K562 (cell line): ENCODE measurements at regions not wholly inside any gene's neighbourhood (a gene's known extent, or its start where the extent isn't known, plus 50 kb on each side); places are given as distances from the start of the nearest gene placed in this dataset.

Experiments
- ATAC-seq: fragments of 200-7000 bp; cut with Tn5 transposase; 3 replicates; pipeline ENCODE4 v1.9.1; 2020; ENCODE audit warnings: moderate library complexity
- BruUV-seq: library from RNA; stranded (reverse); fragments of 400-500 nt; replicated peaks from 2 replicates; lab custom pipeline; 2021; lab: Mats Ljungman, UMichigan
- CTCF ChIA-PET: fragments of 300-600 bp; formaldehyde crosslinking; extraction: SDS; loops from one replicate; lab custom pipeline; 2021; ENCODE audit warnings: low intra/inter-chr PET ratio; lab: Yijun Ruan, JAX
- POLR2A ChIA-PET: fragments of 300-600, 350-650 bp; sonication (Branson Sonifier 250); formaldehyde crosslinking; extraction: SDS; loops from one replicate; lab custom pipeline; 2021; ENCODE audit warnings: antibody characterized with exemption, inconsistent platforms; lab: Yijun Ruan, JAX
- DNase-seq, 4 experiments: peaks; one replicate each; pipeline versions ENCODE4 v3.0.0 to v3.0.0-alpha.2; 2011 to 2018; ENCODE audit warnings: low spot score in 3 of 4, mixed read lengths in 3 of 4; ENCODE audit errors: extremely low read depth in 1 of 4
- FAIRE-seq: peaks from 2 replicates; lab custom pipeline; 2011; peaks lifted over from hg19 to GRCh38; lab: Jason Lieb, UNC
- H2AFZ ChIP-seq: 2 replicates; pipeline ENCODE4 v1.6.0; 2011; ENCODE audit warnings: low read depth, low read length, control low read depth, inconsistent platforms
- H3K27ac ChIP-seq: fragments of 200-600 bp; 3 replicates; pipeline ENCODE4 v1.8.0; 2011; ENCODE audit warnings: low read depth, mild to moderate bottlenecking, control low read depth, inconsistent platforms, low read length, moderate library complexity, mixed read lengths; ENCODE audit errors: extremely low read depth
- H3K27me3 ChIP-seq, 2 experiments: fragments of 300-600 bp in 1 of 2; 2 replicates in 1 of 2; 3 replicates in 1 of 2; pipeline versions ENCODE4 v1.6.0 to v1.8.0; 2011; ENCODE audit warnings: inconsistent platforms in 2 of 2, low read length in 2 of 2, mild to moderate bottlenecking in 1 of 2, mixed read lengths in 1 of 2, moderate library complexity in 1 of 2; ENCODE audit not compliant: control insufficient read depth in 2 of 2, insufficient read depth in 2 of 2
- H3K36me3 ChIP-seq: fragments of 300-600 bp; 3 replicates; pipeline ENCODE4 v1.8.0; 2011; ENCODE audit warnings: mild to moderate bottlenecking, low read length, inconsistent platforms; ENCODE audit not compliant: control insufficient read depth, insufficient read depth
- H3K4me1 ChIP-seq, 2 experiments: fragments of 200-600 bp in 1 of 2; replicated peaks in 1 of 2; 2 replicates in 1 of 2; 3 replicates in 1 of 2; pipeline versions ENCODE4 v1.5.1 to v1.8.0; 2011; ENCODE audit warnings: inconsistent platforms in 2 of 2, low read length in 2 of 2, mild to moderate bottlenecking in 1 of 2, mixed read lengths in 1 of 2, moderate library complexity in 1 of 2; ENCODE audit not compliant: control insufficient read depth in 2 of 2, insufficient read depth in 2 of 2
- H3K4me2 ChIP-seq: 2 replicates; pipeline ENCODE4 v1.6.1; 2011; ENCODE audit warnings: low read length, control low read depth, inconsistent platforms, mixed read lengths; ENCODE audit not compliant: insufficient read depth
- H3K4me3 ChIP-seq: fragments of 200-600 bp; sonication (generic), shearing (Covaris generic); 2 replicates; pipeline ENCODE4 v1.5.1; 2016; ENCODE audit warnings: control low read depth, inconsistent platforms
- H3K79me2 ChIP-seq: fragments of 200-600 bp; 3 replicates; pipeline ENCODE4 v1.8.0; 2011; ENCODE audit warnings: low read length, inconsistent platforms; ENCODE audit not compliant: control insufficient read depth, insufficient read depth
- H3K9ac ChIP-seq, 2 experiments: 2 replicates each; pipeline versions ENCODE4 v1.6.0 to v1.6.1; 2011; ENCODE audit warnings: low read depth in 2 of 2, low read length in 2 of 2, control low read depth in 1 of 2, inconsistent platforms in 1 of 2, mild to moderate bottlenecking in 1 of 2, mixed read lengths in 1 of 2; ENCODE audit not compliant: insufficient read depth in 1 of 2
- H3K9me1 ChIP-seq: one replicate; pipeline ENCODE4 v1.6.0; 2011; ENCODE audit warnings: inconsistent platforms, mild to moderate bottlenecking, low read length, moderate library complexity; ENCODE audit not compliant: control insufficient read depth, insufficient read depth
- H3K9me3 ChIP-seq: replicated peaks from 2 replicates; pipeline ENCODE4 v1.5.1; 2011; ENCODE audit warnings: low read depth, low read length, inconsistent platforms; ENCODE audit not compliant: control insufficient read depth, insufficient read depth
- H4K20me1 ChIP-seq: replicated peaks from 2 replicates; pipeline ENCODE4 v1.6.1; 2011; ENCODE audit warnings: low read length, inconsistent platforms, mixed read lengths; ENCODE audit not compliant: control insufficient read depth, insufficient read depth
- CC2D1A ChIP-seq: fragments of 450-650 bp; IDR thresholded peaks from 2 replicates; pipeline ENCODE4 v1.6.1; 2017; ENCODE audit warnings: mild to moderate bottlenecking
- CHD1 ChIP-seq: fragments of 200-600 bp; sonication (generic); IDR thresholded peaks from one replicate; pipeline ENCODE4 v1.6.1; 2012; ENCODE audit warnings: mild to moderate bottlenecking, moderate library complexity, low read length, inconsistent platforms
- ZNF699 ChIP-seq: fragments of 250-450 bp; sonication (Bioruptor Pico); IDR thresholded peaks from 2 replicates; pipeline ENCODE4 v1.8.0; 2021; ENCODE audit warnings: mild to moderate bottlenecking, moderate library complexity; ENCODE audit not compliant: insufficient replicate concordance
- WGBS: fragments of 100-300 bp; shearing (Covaris generic); methylation state at CpG from one replicate; pipeline ENCODE4 v1.1.6; 2016; ENCODE audit warnings: low coverage, mixed read lengths; ENCODE audit not compliant: insufficient coverage; ENCODE audit errors: missing lambda C conversion rate; 5-methylcytosine and 5-hydroxymethylcytosine counted together
- in situ Hi-C: fragments of 300-500 bp; cut with MboI; formaldehyde crosslinking; loops from 4 replicates; pipeline ENCODE4 v1.15.0; 2018; ENCODE audit warnings: inconsistent platforms, mixed read lengths
- intact Hi-C: fragments of 100-400 bp; cut with micrococcal nuclease; formaldehyde crosslinking; loops from 2 replicates; pipeline ENCODE4 v1.14.2; 2022
- TF ChIP-seq, protein P1 (sequence below): fragments of 450-650 bp; IDR thresholded peaks from 2 replicates; pipeline ENCODE4 v1.6.1; 2016
- TF ChIP-seq, protein P2 (sequence below): sonication (generic); formaldehyde crosslinking; IDR thresholded peaks from 2 replicates; pipeline ENCODE4 v1.8.0; 2022; ENCODE audit warnings: mild to moderate bottlenecking, missing genetic modification reagents

DNA sequence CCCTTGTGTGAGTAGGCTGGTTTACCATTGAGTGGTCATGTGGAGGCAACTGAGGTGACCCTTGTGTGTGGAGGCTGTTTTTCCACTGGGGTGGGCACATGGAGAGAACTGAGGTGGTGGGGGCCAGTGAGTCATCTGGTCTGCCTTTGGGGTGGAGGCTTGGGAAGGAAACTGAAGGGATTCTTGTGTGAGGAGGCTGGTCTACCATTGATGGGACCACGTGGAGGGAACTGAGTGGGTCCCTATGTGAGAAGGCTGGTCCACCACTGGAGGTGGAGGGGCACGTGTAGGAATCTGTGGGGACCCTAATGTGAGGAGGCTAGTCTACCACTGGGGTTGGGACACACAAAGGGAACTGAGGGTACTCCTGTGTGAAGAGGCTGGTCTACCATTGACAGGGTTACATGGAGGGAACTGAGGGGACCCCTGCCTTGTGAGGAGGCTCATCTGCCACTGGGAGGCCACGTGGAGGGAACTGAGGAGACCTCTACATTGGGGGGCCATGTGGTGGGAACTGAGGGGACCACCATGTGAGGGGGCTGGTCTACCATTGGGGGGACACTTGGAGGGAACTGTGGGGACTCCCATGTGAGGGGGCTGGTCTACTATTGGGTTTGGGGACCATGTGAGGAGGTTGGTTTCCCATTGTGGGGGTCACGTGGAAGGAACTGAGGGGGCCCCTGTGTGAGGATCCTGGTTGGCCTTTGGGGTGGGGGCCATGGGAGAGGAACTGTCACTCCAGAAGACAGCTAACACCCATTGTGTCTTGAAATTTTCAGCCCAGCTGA lies 164.5 kb downstream of the WNT7A start:
- TF ChIP-seq, protein P1, sequence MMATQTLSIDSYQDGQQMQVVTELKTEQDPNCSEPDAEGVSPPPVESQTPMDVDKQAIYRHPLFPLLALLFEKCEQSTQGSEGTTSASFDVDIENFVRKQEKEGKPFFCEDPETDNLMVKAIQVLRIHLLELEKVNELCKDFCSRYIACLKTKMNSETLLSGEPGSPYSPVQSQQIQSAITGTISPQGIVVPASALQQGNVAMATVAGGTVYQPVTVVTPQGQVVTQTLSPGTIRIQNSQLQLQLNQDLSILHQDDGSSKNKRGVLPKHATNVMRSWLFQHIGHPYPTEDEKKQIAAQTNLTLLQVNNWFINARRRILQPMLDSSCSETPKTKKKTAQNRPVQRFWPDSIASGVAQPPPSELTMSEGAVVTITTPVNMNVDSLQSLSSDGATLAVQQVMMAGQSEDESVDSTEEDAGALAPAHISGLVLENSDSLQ: no peak
- TF ChIP-seq ZNF699 (CRISPR knock-in tag) (no peak), CHD1 (no peak), CC2D1A (no peak)
- TF ChIP-seq, protein P2, sequence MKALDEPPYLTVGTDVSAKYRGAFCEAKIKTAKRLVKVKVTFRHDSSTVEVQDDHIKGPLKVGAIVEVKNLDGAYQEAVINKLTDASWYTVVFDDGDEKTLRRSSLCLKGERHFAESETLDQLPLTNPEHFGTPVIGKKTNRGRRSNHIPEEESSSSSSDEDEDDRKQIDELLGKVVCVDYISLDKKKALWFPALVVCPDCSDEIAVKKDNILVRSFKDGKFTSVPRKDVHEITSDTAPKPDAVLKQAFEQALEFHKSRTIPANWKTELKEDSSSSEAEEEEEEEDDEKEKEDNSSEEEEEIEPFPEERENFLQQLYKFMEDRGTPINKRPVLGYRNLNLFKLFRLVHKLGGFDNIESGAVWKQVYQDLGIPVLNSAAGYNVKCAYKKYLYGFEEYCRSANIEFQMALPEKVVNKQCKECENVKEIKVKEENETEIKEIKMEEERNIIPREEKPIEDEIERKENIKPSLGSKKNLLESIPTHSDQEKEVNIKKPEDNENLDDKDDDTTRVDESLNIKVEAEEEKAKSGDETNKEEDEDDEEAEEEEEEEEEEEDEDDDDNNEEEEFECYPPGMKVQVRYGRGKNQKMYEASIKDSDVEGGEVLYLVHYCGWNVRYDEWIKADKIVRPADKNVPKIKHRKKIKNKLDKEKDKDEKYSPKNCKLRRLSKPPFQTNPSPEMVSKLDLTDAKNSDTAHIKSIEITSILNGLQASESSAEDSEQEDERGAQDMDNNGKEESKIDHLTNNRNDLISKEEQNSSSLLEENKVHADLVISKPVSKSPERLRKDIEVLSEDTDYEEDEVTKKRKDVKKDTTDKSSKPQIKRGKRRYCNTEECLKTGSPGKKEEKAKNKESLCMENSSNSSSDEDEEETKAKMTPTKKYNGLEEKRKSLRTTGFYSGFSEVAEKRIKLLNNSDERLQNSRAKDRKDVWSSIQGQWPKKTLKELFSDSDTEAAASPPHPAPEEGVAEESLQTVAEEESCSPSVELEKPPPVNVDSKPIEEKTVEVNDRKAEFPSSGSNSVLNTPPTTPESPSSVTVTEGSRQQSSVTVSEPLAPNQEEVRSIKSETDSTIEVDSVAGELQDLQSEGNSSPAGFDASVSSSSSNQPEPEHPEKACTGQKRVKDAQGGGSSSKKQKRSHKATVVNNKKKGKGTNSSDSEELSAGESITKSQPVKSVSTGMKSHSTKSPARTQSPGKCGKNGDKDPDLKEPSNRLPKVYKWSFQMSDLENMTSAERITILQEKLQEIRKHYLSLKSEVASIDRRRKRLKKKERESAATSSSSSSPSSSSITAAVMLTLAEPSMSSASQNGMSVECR (CRISPR knock-in tag): no peak
- no peaks in the 10 kb centered on the region for H4K20me1 ChIP-seq
- H3K79me2 ChIP-seq: no peaks in the 10 kb centered on the region
- H2AFZ ChIP-seq: no peak overlapping the region
- no peaks in the 10 kb centered on the region for H3K36me3 ChIP-seq
- DNase-seq (no peak), ATAC-seq (no peak), FAIRE-seq (no peak)
- no peaks in the 10 kb centered on the region for H3K9me3 ChIP-seq
- H3K27me3 ChIP-seq: no peaks in the 10 kb centered on the region
- H3K4me1 ChIP-seq: no peaks in the 10 kb centered on the region
- H3K27ac ChIP-seq: no peak overlapping the region
- WGBS: 0% methylated on average over 4 of the region's 4 CpGs
- no peak overlapping the region for H3K9ac ChIP-seq
- intact Hi-C loops (no loop called here), in situ Hi-C loops (no loop called here)
- ChIA-PET CTCF (no interaction called here), POLR2A (no interaction called here)
- H3K4me2 ChIP-seq: no peak overlapping the region
- H3K4me3 ChIP-seq: no peak overlapping the region
- no TSS peak for BruUV-seq
- no peaks in the 10 kb centered on the region for H3K9me1 ChIP-seq
